Colonic mucosa (tissue), 4 donors: ENCODE measurements at regions not wholly inside any gene's neighbourhood (a gene's known extent, or its start where the extent isn't known, plus 50 kb on each side); places are given as distances from the start of the nearest gene placed in this dataset.

Experiments used
- DNase-seq: peaks from one replicate; pipeline ENCODE4 v3.0.0-alpha.2; 2020
- H3K27ac ChIP-seq: fragments of 200-600 bp; one replicate; pipeline ENCODE4 v1.8.0; 2021
- H3K27me3 ChIP-seq: fragments of 200-600 bp; one replicate; pipeline ENCODE4 v1.8.0; 2021
- H3K36me3 ChIP-seq: fragments of 200-600 bp; one replicate; pipeline ENCODE4 v1.8.0; 2021
- H3K4me1 ChIP-seq: fragments of 200-600 bp; one replicate; pipeline ENCODE4 v1.8.0; 2021; ENCODE audit warnings: mild to moderate bottlenecking
- H3K4me3 ChIP-seq: fragments of 200-600 bp; one replicate; pipeline ENCODE4 v1.8.0; 2021
- H3K9ac ChIP-seq, 2 donors: one replicate each; pipeline ENCODE4 v1.7.0; 2013; ENCODE audit warnings: control low read depth in 2 of 2, low read depth in 2 of 2, low read length in 2 of 2
- H3K9me3 ChIP-seq: fragments of 200-600 bp; one replicate; pipeline ENCODE4 v1.8.0; 2021
- CTCF ChIP-seq: fragments of 200-600 bp; IDR thresholded peaks from one replicate; pipeline ENCODE4 v1.8.0; 2022; ENCODE audit warnings: antibody characterized with exemption, mild to moderate bottlenecking
- intact Hi-C: fragments of 100-400 bp; cut with DNase I; formaldehyde crosslinking; loops from one replicate; pipeline ENCODE4 v1.14.1; 2022
- donor health status: healthy.
- donor health status: DM: no; HTN: no; CAD: no.
- donor health status: DM: no; HTN: no; CAD: no.

DNA sequence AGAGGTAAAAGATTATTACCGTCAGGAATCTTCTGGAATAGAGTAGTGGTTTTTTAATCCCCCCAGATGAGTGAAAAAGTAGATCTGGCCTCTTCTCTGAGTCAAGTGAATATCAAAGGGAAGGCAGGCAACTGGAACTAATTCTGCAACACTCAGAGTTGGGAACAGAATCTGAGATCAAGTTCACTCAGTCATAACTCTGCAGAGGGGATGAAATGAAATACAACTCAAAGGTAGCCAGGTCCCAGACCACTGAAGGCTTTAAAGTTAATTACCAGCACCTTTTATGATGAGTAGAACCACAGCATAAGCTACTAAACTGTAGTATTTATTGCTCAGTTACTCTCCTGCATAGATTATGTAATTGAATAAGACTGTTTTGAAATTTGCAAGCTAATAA is 455.6 kb upstream of the AKR1E2 start:
- H3K4me3 ChIP-seq: no peak overlapping the region
- no peak for TF ChIP-seq CTCF

DNA sequence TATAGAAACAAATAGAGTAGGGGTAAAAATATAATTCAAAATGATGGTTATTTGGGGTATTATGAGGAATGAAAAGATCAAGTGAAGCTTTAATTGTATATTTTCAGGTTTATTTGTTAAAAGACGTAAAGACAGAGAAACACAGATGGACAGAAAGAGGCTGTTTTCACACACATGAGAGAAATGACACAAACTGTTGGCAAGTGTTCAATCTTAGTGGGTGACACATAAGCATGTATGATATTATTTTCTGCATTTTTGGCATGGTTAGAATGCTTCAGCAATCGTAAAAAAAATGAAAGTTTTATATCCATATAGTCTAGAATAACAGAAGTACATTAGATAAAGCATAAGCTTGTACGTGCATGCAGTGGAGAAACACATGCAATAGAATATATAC is 464.4 kb upstream of the AKR1E2 start:
- Histone ChIP-seq H3K27me3 (no peaks in the 10 kb centered on the region), H3K9me3 (no peaks in the 10 kb centered on the region), H3K9ac (no peak overlapping the region), H3K27ac (no peak overlapping the region), H3K4me3 (no peak overlapping the region), H3K36me3 (no peaks in the 10 kb centered on the region), H3K4me1 (no peaks in the 10 kb centered on the region)
- TF ChIP-seq CTCF: no peak
- intact Hi-C loops: no loop called here
- DNase-seq: no peak

More for the DNA sequence above, 455.6 kb upstream of the AKR1E2 start:
- no peak for DNase-seq
- H3K9ac ChIP-seq: no peak overlapping the region
- H3K36me3 ChIP-seq: no peaks in the 10 kb centered on the region
- H3K27ac ChIP-seq: no peak overlapping the region
- H3K9me3 ChIP-seq: no peaks in the 10 kb centered on the region
- no peaks in the 10 kb centered on the region for H3K27me3 ChIP-seq
- no peaks in the 10 kb centered on the region for H3K4me1 ChIP-seq
- intact Hi-C loops: no loop called here

DNA sequence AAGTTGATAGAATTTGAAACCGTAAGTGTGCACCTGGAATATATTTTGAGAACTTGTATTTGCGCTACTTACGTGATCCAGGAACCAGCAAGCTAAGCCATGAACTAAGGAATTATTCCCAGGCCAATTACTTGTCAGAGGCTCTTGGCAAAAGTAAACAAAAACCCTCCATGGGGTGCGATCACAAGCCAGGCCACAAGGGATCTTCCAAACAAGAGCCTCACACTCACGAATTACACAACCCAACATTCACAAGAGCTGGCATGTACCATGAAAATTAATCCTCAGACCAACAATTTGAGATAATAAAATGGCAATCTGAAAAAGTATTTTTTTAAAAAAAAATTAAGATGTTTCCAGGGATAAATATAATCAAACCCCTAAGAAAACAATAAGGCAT is 467.0 kb upstream of the AKR1E2 start:
- intact Hi-C loops: no loop called here
- no peak for TF ChIP-seq CTCF
- Histone ChIP-seq H3K9ac (no peak overlapping the region), H3K4me3 (no peak overlapping the region), H3K27ac (no peak overlapping the region), H3K4me1 (no peaks in the 10 kb centered on the region), H3K36me3 (no peaks in the 10 kb centered on the region), H3K27me3 (no peaks in the 10 kb centered on the region), H3K9me3 (no peaks in the 10 kb centered on the region)
- no peak for DNase-seq

- TF ChIP-seq CTCF: no peak
- no peak overlapping the region for H3K27ac ChIP-seq
- no peak overlapping the region for H3K9ac ChIP-seq
- intact Hi-C loops: no loop called here
- H3K4me1 ChIP-seq: no peaks in the 10 kb centered on the region
- no peaks in the 10 kb centered on the region for H3K27me3 ChIP-seq
- DNase-seq: no peak
- H3K9me3 ChIP-seq: no peaks in the 10 kb centered on the region
- H3K4me3 ChIP-seq: no peak overlapping the region
- H3K36me3 ChIP-seq: no peaks in the 10 kb centered on the region
Measured at GRCh38 chr10:4357911-4358310, 468.1 kb upstream of the AKR1E2 start.

GRCh38 chr10:4355350-4355749 is 470.7 kb upstream of the AKR1E2 start:
- no peak overlapping the region for H3K9ac ChIP-seq
- TF ChIP-seq CTCF: no peak
- H3K4me3 ChIP-seq: no peak overlapping the region
- no peaks in the 10 kb centered on the region for H3K36me3 ChIP-seq
- intact Hi-C loops: no loop called here
- no peaks in the 10 kb centered on the region for H3K4me1 ChIP-seq
- no peak overlapping the region for H3K27ac ChIP-seq
- no peaks in the 10 kb centered on the region for H3K9me3 ChIP-seq
- no peaks in the 10 kb centered on the region for H3K27me3 ChIP-seq
- no peak for DNase-seq

GRCh38 chr10:4354382-4354812 is 471.6 kb upstream of the AKR1E2 start:
- DNase-seq: peak; percentile 27
- no peak overlapping the region for H3K9ac ChIP-seq
- H3K27me3 ChIP-seq: no peaks in the 10 kb centered on the region
- H3K9me3 ChIP-seq: no peaks in the 10 kb centered on the region
- no peak overlapping the region for H3K27ac ChIP-seq
- no peaks in the 10 kb centered on the region for H3K36me3 ChIP-seq
- no peak overlapping the region for H3K4me3 ChIP-seq
- intact Hi-C loops: no loop called here
- no peak for TF ChIP-seq CTCF
- no peaks in the 10 kb centered on the region for H3K4me1 ChIP-seq
